ENCODE measurements at regions not wholly inside any gene's neighbourhood (a gene's known extent, or its start where the extent isn't known, plus 50 kb on each side); places are given as distances from the start of the nearest gene placed in this dataset.

DNA sequence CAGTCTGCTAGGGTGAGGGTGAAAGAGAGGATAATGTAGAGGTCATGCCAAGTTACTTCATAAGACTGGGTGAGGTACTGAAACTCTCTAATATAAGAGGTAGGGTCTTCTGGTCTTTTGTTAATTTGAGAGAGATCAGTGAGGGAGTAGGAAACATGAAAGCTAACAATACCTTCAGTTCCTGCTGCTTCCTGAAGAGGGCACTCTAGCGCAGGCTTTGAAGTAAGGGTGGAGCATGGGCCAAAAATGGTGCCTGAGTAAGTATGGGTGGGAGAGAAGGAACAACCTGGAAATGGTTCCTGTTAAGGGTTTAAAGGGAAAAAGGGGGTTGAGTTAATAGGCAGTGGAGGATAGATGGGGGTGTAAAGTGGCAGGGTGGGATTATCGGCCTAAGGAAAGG, 2449.5 kb downstream of the TP53TG3F start:
- TF ChIP-seq, protein P1, sequence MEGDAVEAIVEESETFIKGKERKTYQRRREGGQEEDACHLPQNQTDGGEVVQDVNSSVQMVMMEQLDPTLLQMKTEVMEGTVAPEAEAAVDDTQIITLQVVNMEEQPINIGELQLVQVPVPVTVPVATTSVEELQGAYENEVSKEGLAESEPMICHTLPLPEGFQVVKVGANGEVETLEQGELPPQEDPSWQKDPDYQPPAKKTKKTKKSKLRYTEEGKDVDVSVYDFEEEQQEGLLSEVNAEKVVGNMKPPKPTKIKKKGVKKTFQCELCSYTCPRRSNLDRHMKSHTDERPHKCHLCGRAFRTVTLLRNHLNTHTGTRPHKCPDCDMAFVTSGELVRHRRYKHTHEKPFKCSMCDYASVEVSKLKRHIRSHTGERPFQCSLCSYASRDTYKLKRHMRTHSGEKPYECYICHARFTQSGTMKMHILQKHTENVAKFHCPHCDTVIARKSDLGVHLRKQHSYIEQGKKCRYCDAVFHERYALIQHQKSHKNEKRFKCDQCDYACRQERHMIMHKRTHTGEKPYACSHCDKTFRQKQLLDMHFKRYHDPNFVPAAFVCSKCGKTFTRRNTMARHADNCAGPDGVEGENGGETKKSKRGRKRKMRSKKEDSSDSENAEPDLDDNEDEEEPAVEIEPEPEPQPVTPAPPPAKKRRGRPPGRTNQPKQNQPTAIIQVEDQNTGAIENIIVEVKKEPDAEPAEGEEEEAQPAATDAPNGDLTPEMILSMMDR (IDR thresholded peaks at IDR 0.05): no peak
- no peak for TF ChIP-seq POLR2A (IDR thresholded peaks at IDR 0.05)
- no peak for TF ChIP-seq POLR2AphosphoS5 (IDR thresholded peaks at IDR 0.05)

Data from prostate gland (tissue), 2 donors.